ENCODE measurements at regions not wholly inside any gene's neighbourhood (a gene's known extent, or its start where the extent isn't known, plus 50 kb on each side); places are given as distances from the start of the nearest gene placed in this dataset.

DNA sequence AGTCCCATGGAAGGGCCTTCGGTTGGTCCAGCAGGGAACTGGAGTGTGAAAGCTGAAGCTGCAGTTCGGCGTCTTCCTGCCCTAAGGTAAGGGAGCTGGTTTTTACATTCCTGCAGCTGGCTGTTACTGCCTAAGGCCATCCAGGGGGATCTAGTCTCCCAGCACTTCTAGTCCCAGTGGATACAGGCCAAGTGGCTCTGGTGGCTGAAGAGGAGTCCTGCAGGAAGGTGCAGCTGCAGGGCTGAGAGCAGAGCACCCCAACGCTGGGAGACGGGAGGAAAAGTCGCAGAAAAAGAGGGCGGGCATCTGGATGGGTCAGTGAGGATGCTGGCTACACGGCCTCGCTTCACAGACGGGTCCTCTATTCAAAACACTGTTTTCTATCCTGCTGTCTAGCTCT lies 225.0 kb upstream of the HS6ST1 start:
- H3K4me2 ChIP-seq (ENCODE audit: low read depth, low read length, poor library complexity, severe bottlenecking), result no peak overlapping the region
- H3K36me3 ChIP-seq (ENCODE audit: insufficient read depth, low read length), result no peaks in the 10 kb centered on the region
- no peaks in the 10 kb centered on the region for H3K9me3 ChIP-seq (ENCODE audit: low read length)
- no peaks in the 10 kb centered on the region for H3K4me1 ChIP-seq (ENCODE audit: low read length)
- no peak overlapping the region for H3K4me3 ChIP-seq (ENCODE audit: low read length)
- H3K27ac ChIP-seq (ENCODE audit: low read length), result no peak overlapping the region
- no peaks in the 10 kb centered on the region for H3K79me2 ChIP-seq (ENCODE audit: low read length)
- no peak for DNase-seq
- H4K20me1 ChIP-seq (ENCODE audit: insufficient read depth, low read depth, low read length), result no peaks in the 10 kb centered on the region
- no peaks in the 10 kb centered on the region; the same call in 1 of the 2 replicates for H3K9me2 ChIP-seq (replicated peaks; ENCODE audit: insufficient read depth, low read length)
- H3K27me3 ChIP-seq (ENCODE audit: low read length), result no peaks in the 10 kb centered on the region
- no peak overlapping the region for H2AFZ ChIP-seq (ENCODE audit: low read length)
- H3K9ac ChIP-seq (ENCODE audit: low read length), result no peak overlapping the region

DNA sequence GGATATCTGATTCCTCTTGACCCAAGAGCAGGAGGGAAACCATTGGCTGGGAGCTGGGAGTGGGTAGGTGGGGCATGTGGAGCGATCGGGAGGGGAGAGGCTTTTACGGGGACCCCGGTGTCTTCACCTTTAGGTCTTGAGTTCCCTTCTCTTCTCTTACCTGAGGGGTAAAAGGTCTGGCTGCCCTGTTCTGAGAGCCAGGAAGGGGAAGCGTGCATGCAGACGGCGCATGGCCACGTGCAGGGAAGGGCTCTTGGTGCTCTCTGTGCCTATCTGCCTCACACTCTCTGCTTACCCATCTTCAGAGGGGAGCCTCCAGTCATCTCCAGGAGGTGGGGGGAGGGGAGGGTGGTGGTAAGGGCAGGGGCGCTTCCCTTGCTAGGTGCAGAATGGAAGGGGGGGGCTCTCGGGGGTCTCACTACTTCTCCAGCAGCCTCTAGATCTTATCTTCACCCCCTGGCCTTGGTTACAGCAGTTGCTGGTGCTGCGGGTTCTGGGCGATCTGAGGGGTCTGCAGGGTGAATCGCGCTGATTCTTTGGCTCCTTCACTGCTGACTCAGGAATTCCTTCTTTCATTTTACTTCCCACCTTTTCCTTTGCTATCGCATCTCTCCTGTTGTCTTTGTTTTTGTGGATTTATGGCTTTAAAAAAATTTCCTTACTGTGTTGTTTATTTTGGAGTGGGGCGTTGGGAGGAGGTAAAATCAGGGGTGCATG lies 225.8 kb upstream of the HS6ST1 start:
- no peak for DNase-seq
- H3K27me3 ChIP-seq (ENCODE audit: low read length), result no peaks in the 10 kb centered on the region

DNA sequence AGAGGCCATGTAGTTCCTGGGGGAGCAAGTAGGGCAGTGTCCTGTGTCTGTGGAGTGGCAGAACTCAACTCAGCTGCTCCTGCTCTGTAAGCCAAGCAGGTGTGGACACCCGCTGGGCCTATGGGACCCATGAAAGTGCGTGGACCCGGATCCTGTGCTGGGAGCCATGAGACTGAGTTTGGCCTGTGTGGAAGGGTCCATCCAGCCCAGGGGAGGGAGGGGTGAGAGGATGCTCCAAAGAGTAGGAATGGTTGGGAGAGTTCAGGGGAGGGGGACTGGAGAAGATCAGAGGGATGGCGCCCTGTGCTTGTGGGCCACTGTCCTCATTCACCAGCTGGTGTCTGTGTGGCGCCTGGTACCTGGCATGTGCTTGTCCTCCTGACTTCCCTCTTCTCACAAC lies 226.4 kb upstream of the HS6ST1 start:
- Histone ChIP-seq H3K9me3 (ENCODE audit: low read length) (no peaks in the 10 kb centered on the region), H4K20me1 (ENCODE audit: insufficient read depth, low read depth, low read length) (no peaks in the 10 kb centered on the region), H3K9ac (ENCODE audit: low read length) (no peak overlapping the region), H3K79me2 (ENCODE audit: low read length) (no peaks in the 10 kb centered on the region), H3K9me2 (replicated peaks; ENCODE audit: insufficient read depth, low read length) (no peaks in the 10 kb centered on the region; the same call in 1 of the 2 replicates), H3K27me3 (ENCODE audit: low read length) (no peaks in the 10 kb centered on the region), H3K27ac (ENCODE audit: low read length) (no peak overlapping the region), H2AFZ (ENCODE audit: low read length) (no peak overlapping the region), H3K4me3 (ENCODE audit: low read length) (no peak overlapping the region), H3K36me3 (ENCODE audit: insufficient read depth, low read length) (no peaks in the 10 kb centered on the region), H3K4me2 (ENCODE audit: low read depth, low read length, poor library complexity, severe bottlenecking) (no peak overlapping the region), H3K4me1 (ENCODE audit: low read length) (no peaks in the 10 kb centered on the region)
- no peak for DNase-seq

More for the DNA sequence above, 225.8 kb upstream of the HS6ST1 start:
- Histone ChIP-seq H3K9ac (ENCODE audit: low read length) (no peak overlapping the region), H3K79me2 (ENCODE audit: low read length) (no peaks in the 10 kb centered on the region), H3K27ac (ENCODE audit: low read length) (no peak overlapping the region), H4K20me1 (ENCODE audit: insufficient read depth, low read depth, low read length) (no peaks in the 10 kb centered on the region), H3K9me3 (ENCODE audit: low read length) (no peaks in the 10 kb centered on the region), H3K9me2 (replicated peaks; ENCODE audit: insufficient read depth, low read length) (no peaks in the 10 kb centered on the region; the same call in 1 of the 2 replicates), H3K4me2 (ENCODE audit: low read depth, low read length, poor library complexity, severe bottlenecking) (no peak overlapping the region), H3K4me1 (ENCODE audit: low read length) (no peaks in the 10 kb centered on the region), H3K4me3 (ENCODE audit: low read length) (no peak overlapping the region), H3K36me3 (ENCODE audit: insufficient read depth, low read length) (no peaks in the 10 kb centered on the region), H2AFZ (ENCODE audit: low read length) (no peak overlapping the region)

DNA sequence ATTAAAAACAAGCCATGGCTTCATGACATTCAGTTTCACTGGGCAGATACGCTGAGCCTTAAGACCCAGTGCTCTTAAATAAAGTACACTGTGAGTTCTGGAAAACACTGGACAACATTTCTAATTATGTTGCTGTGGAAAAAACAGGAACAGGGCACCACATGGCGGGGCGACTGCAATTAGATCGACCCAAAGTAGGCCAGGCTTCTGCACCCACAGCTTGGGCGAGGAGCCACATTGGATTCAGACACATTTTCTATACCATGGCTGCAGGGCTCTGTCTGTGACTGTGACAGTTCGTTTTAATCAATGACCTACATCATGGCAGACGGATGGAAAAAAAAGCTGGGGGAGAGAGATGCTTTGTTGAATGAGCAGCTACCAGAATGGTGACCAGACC lies 227.2 kb upstream of the HS6ST1 start:
- DNase-seq, result no peak
- no peak overlapping the region for H3K4me3 ChIP-seq (ENCODE audit: low read length)
- no peak overlapping the region for H3K4me2 ChIP-seq (ENCODE audit: low read depth, low read length, poor library complexity, severe bottlenecking)
- no peaks in the 10 kb centered on the region for H3K27me3 ChIP-seq (ENCODE audit: low read length)
- H2AFZ ChIP-seq (ENCODE audit: low read length), result no peak overlapping the region
- no peaks in the 10 kb centered on the region for H3K4me1 ChIP-seq (ENCODE audit: low read length)
- no peaks in the 10 kb centered on the region for H4K20me1 ChIP-seq (ENCODE audit: insufficient read depth, low read depth, low read length)
- H3K36me3 ChIP-seq (ENCODE audit: insufficient read depth, low read length), result no peaks in the 10 kb centered on the region
- no peak overlapping the region for H3K9ac ChIP-seq (ENCODE audit: low read length)
- H3K9me3 ChIP-seq (ENCODE audit: low read length), result no peaks in the 10 kb centered on the region
- no peaks in the 10 kb centered on the region for H3K79me2 ChIP-seq (ENCODE audit: low read length)
- no peak overlapping the region for H3K27ac ChIP-seq (ENCODE audit: low read length)
- H3K9me2 ChIP-seq (replicated peaks; ENCODE audit: insufficient read depth, low read length), result no peaks in the 10 kb centered on the region; the same call in 1 of the 2 replicates

DNA sequence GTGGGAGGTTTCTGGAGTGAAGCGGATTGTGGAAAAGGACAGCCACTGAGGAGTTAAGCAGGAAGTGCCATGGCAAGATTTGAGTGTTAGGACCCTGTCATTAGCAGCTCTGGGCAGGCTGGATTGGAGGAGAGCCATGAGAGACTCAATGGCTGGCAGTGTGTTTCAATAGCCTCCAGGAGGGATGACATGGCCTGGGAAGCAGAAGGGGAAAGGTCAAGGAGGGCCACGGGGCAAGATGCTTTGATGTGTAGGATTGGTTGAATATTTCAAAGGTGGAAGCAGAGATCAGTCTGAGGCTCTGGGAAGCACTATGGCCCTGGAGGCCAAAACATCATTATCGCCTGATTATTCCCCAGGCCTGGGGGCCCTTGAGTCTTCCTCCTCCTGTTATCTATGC lies 229.0 kb upstream of the HS6ST1 start:
- no peaks in the 10 kb centered on the region for H3K79me2 ChIP-seq (ENCODE audit: low read length)
- H3K4me2 ChIP-seq (ENCODE audit: low read depth, low read length, poor library complexity, severe bottlenecking), result no peak overlapping the region
- H3K4me3 ChIP-seq (ENCODE audit: low read length), result no peak overlapping the region
- H3K36me3 ChIP-seq (ENCODE audit: insufficient read depth, low read length), result no peaks in the 10 kb centered on the region
- no peaks in the 10 kb centered on the region; the same call in 1 of the 2 replicates for H3K9me2 ChIP-seq (replicated peaks; ENCODE audit: insufficient read depth, low read length)
- H3K27me3 ChIP-seq (ENCODE audit: low read length), result no peaks in the 10 kb centered on the region
- H3K4me1 ChIP-seq (ENCODE audit: low read length), result no peaks in the 10 kb centered on the region
- no peak overlapping the region for H2AFZ ChIP-seq (ENCODE audit: low read length)
- no peak overlapping the region for H3K9ac ChIP-seq (ENCODE audit: low read length)
- no peak overlapping the region for H3K27ac ChIP-seq (ENCODE audit: low read length)
- no peak for DNase-seq
- no peaks in the 10 kb centered on the region for H4K20me1 ChIP-seq (ENCODE audit: insufficient read depth, low read depth, low read length)
- H3K9me3 ChIP-seq (ENCODE audit: low read length), result no peaks in the 10 kb centered on the region

DNA sequence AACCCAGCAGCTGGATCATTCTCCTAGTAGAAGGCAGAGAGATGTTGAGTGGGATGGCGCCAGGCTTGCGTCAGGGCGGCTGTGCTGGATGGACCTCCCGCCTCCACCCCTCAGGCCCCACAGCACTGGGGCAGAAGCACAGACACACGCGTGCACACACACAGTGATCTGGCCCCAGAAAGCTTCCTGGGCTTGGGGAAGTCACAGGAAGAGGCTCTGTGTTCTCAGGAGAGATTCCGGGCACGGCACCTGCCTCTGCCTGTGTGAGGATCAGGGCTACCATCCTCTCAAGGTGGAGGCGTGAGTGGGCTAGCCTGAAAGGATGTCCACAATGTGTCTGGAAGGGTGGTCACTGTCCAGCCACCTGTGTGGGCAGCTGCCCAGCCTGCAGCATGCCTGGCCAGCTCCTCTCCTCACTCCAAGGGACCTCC lies 229.8 kb upstream of the HS6ST1 start:
- no peaks in the 10 kb centered on the region for H4K20me1 ChIP-seq (ENCODE audit: insufficient read depth, low read depth, low read length)
- H3K27ac ChIP-seq (ENCODE audit: low read length), result no peak overlapping the region
- no peaks in the 10 kb centered on the region; the same call in 1 of the 2 replicates for H3K9me2 ChIP-seq (replicated peaks; ENCODE audit: insufficient read depth, low read length)
- no peaks in the 10 kb centered on the region for H3K79me2 ChIP-seq (ENCODE audit: low read length)
- H3K4me2 ChIP-seq (ENCODE audit: low read depth, low read length, poor library complexity, severe bottlenecking), result no peak overlapping the region
- no peaks in the 10 kb centered on the region for H3K36me3 ChIP-seq (ENCODE audit: insufficient read depth, low read length)
- no peaks in the 10 kb centered on the region for H3K4me1 ChIP-seq (ENCODE audit: low read length)
- no peak overlapping the region for H3K9ac ChIP-seq (ENCODE audit: low read length)
- H2AFZ ChIP-seq (ENCODE audit: low read length), result no peak overlapping the region
- H3K4me3 ChIP-seq (ENCODE audit: low read length), result no peak overlapping the region
- no peak for DNase-seq
- no peaks in the 10 kb centered on the region for H3K9me3 ChIP-seq (ENCODE audit: low read length)
- H3K27me3 ChIP-seq (ENCODE audit: low read length), result no peaks in the 10 kb centered on the region

DNA sequence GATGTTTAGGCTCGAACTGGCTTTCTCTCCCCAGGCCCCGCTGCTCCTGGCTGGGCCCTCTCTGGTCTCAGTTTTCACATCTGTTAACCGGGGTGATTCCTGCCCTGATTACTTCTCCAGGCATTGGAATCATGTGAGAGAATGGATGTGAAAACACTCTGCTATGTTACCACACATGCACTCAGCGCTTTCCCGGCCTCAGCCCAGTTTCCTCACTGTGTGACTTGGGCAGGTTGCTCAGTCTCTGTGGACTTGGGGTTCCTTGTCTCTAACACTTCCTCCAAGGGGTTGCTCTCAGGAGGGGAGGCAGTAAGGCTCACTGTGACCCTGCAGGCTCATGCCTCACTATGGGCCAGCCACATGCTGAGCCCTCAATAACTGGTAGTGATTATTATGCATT lies 230.4 kb upstream of the HS6ST1 start:
- Histone ChIP-seq H3K9ac (ENCODE audit: low read length) (no peak overlapping the region), H3K4me2 (ENCODE audit: low read depth, low read length, poor library complexity, severe bottlenecking) (no peak overlapping the region), H3K27me3 (ENCODE audit: low read length) (no peaks in the 10 kb centered on the region), H3K36me3 (ENCODE audit: insufficient read depth, low read length) (no peaks in the 10 kb centered on the region), H3K9me2 (replicated peaks; ENCODE audit: insufficient read depth, low read length) (no peaks in the 10 kb centered on the region; the same call in 1 of the 2 replicates), H2AFZ (ENCODE audit: low read length) (no peak overlapping the region), H3K79me2 (ENCODE audit: low read length) (no peaks in the 10 kb centered on the region), H3K27ac (ENCODE audit: low read length) (no peak overlapping the region), H3K4me3 (ENCODE audit: low read length) (no peak overlapping the region), H4K20me1 (ENCODE audit: insufficient read depth, low read depth, low read length) (no peaks in the 10 kb centered on the region), H3K4me1 (ENCODE audit: low read length) (no peaks in the 10 kb centered on the region), H3K9me3 (ENCODE audit: low read length) (no peaks in the 10 kb centered on the region)
- no peak for DNase-seq

DNA sequence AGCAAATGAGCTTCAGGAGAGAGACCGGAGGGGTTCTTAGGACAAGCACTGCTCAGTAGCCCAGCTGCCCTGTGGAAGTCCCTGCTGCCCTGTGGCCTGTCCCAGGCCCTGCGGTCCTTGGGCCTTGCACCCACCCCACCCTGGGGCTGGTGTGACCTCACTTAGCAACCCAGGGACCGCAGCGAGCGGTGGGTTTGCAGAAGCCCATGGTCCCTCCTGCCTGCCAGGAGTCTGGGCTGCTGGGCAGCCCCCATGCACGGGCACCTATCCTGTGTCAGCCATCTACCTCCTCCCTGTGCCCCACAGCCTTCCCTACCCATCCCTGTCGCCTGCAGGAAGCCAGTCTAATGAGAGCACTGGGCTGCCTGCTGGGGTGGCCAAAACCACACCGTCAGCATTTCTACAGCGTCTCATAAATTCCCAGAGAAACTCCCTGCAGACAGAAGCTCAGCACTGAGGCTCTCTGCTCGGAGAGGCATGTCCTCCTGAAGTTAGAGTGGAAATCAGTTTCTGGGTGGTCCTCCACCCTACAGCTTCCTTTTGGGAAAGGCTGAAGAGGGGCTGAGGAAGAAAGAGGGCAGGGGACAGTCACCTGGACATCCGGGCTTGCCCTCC lies 231.1 kb upstream of the HS6ST1 start:
- DNase-seq, result no peak
- H3K4me1 ChIP-seq (ENCODE audit: low read length), result no peaks in the 10 kb centered on the region
- no peak overlapping the region for H3K27ac ChIP-seq (ENCODE audit: low read length)
- no peaks in the 10 kb centered on the region for H3K9me3 ChIP-seq (ENCODE audit: low read length)
- no peaks in the 10 kb centered on the region for H3K36me3 ChIP-seq (ENCODE audit: insufficient read depth, low read length)
- H3K27me3 ChIP-seq (ENCODE audit: low read length), result no peaks in the 10 kb centered on the region
- H2AFZ ChIP-seq (ENCODE audit: low read length), result no peak overlapping the region
- H3K79me2 ChIP-seq (ENCODE audit: low read length), result no peaks in the 10 kb centered on the region
- no peaks in the 10 kb centered on the region for H4K20me1 ChIP-seq (ENCODE audit: insufficient read depth, low read depth, low read length)
- H3K9ac ChIP-seq (ENCODE audit: low read length), result no peak overlapping the region
- no peak overlapping the region for H3K4me2 ChIP-seq (ENCODE audit: low read depth, low read length, poor library complexity, severe bottlenecking)
- H3K9me2 ChIP-seq (replicated peaks; ENCODE audit: insufficient read depth, low read length), result no peaks in the 10 kb centered on the region; the same call in 1 of the 2 replicates
- H3K4me3 ChIP-seq (ENCODE audit: low read length), result no peak overlapping the region
